H9 (cell line): ENCODE measurements at regions not wholly inside any gene's neighbourhood (a gene's known extent, or its start where the extent isn't known, plus 50 kb on each side); places are given as distances from the start of the nearest gene placed in this dataset.

ENCODE experiments used
- DNase-seq: peaks from one replicate; pipeline ENCODE4 v3.0.0-alpha.2; 2017
- H2AFZ ChIP-seq: one replicate; pipeline ENCODE4 v1.6.1; 2013; ENCODE audit warnings: mild to moderate bottlenecking, low read length, control low read depth, moderate library complexity
- H2AK5ac ChIP-seq: 2 replicates; pipeline ENCODE4 v1.6.1; 2013; ENCODE audit warnings: low read length, control low read depth, mixed read lengths; ENCODE audit not compliant: insufficient read length
- H2BK120ac ChIP-seq: one replicate; pipeline ENCODE4 v1.6.1; 2013; ENCODE audit warnings: low read depth, mild to moderate bottlenecking, low read length, control low read depth, inconsistent platforms; ENCODE audit not compliant: poor library complexity, severe bottlenecking
- H2BK12ac ChIP-seq: 2 replicates; pipeline ENCODE4 v1.6.1; 2013; ENCODE audit warnings: low read length, control low read depth, mixed read lengths, low read depth; ENCODE audit not compliant: insufficient read length
- H2BK15ac ChIP-seq: 2 replicates; pipeline ENCODE4 v1.6.1; 2013; ENCODE audit warnings: low read depth, low read length, control low read depth
- H2BK20ac ChIP-seq: one replicate; pipeline ENCODE4 v1.6.1; 2013; ENCODE audit warnings: low read depth, mild to moderate bottlenecking, low read length, control low read depth, inconsistent platforms; ENCODE audit not compliant: poor library complexity, severe bottlenecking
- H2BK5ac ChIP-seq: 2 replicates; pipeline ENCODE4 v1.6.1; 2013; ENCODE audit warnings: low read length, control low read depth, mixed read lengths; ENCODE audit not compliant: insufficient read length
- H3K14ac ChIP-seq: 2 replicates; pipeline ENCODE4 v1.6.1; 2013; ENCODE audit warnings: low read length, control low read depth; ENCODE audit not compliant: insufficient read depth
- H3K18ac ChIP-seq: 2 replicates; pipeline ENCODE4 v1.6.1; 2013; ENCODE audit warnings: low read depth, mild to moderate bottlenecking, mixed read lengths, low read length, control low read depth; ENCODE audit not compliant: insufficient read length
- H3K23ac ChIP-seq: 2 replicates; pipeline ENCODE4 v1.6.1; 2013; ENCODE audit warnings: low read length, control low read depth, mixed read lengths, low read depth; ENCODE audit not compliant: insufficient read length
- H3K23me2 ChIP-seq: 2 replicates; pipeline ENCODE4 v1.6.1; 2013; ENCODE audit warnings: low read depth, mild to moderate bottlenecking, mixed read lengths, low read length, control low read depth; ENCODE audit not compliant: insufficient read length, poor library complexity, severe bottlenecking
- H3K27ac ChIP-seq: 2 replicates; pipeline ENCODE4 v1.5.1; 2013; ENCODE audit warnings: low read length, control low read depth, mixed read lengths, low read depth; ENCODE audit not compliant: insufficient read length
- H3K27me3 ChIP-seq: 2 replicates; pipeline ENCODE4 v1.6.1; 2013; ENCODE audit warnings: low read length, control low read depth, inconsistent platforms; ENCODE audit not compliant: insufficient read depth
- H3K4ac ChIP-seq: 2 replicates; pipeline ENCODE4 v1.6.1; 2013; ENCODE audit warnings: low read depth, mild to moderate bottlenecking, control low read depth, inconsistent platforms, low read length, moderate library complexity
- H3K4me1 ChIP-seq: 2 replicates; pipeline ENCODE4 v1.6.1; 2013; ENCODE audit warnings: low read length, control low read depth, inconsistent platforms; ENCODE audit not compliant: insufficient read depth
- H3K4me2 ChIP-seq: 2 replicates; pipeline ENCODE4 v1.6.1; 2013; ENCODE audit warnings: low read length, control low read depth, mixed read lengths; ENCODE audit not compliant: insufficient read length, insufficient read depth
- H3K56ac ChIP-seq: 2 replicates; pipeline ENCODE4 v1.6.1; 2013; ENCODE audit warnings: low read depth, mild to moderate bottlenecking, mixed read lengths, low read length, control low read depth; ENCODE audit not compliant: insufficient read length
- H3K79me1 ChIP-seq: 2 replicates; pipeline ENCODE4 v1.6.1; 2013; ENCODE audit warnings: low read depth, mild to moderate bottlenecking, moderate library complexity, low read length, control low read depth, inconsistent platforms; ENCODE audit not compliant: insufficient read depth, poor library complexity, severe bottlenecking
- H3K79me2 ChIP-seq: 2 replicates; pipeline ENCODE4 v1.6.1; 2013; ENCODE audit warnings: low read length, control low read depth, inconsistent platforms; ENCODE audit not compliant: insufficient read depth
- H3K9ac ChIP-seq: 2 replicates; pipeline ENCODE4 v1.6.1; 2013; ENCODE audit warnings: low read length, control low read depth, mixed read lengths; ENCODE audit not compliant: insufficient read length; ENCODE audit errors: extremely low read depth
- H3K9me3 ChIP-seq: one replicate; pipeline ENCODE4 v1.6.1; 2013; ENCODE audit warnings: low read depth, low read length, inconsistent platforms; ENCODE audit not compliant: control insufficient read depth
- H3T11ph ChIP-seq: one replicate; pipeline ENCODE4 v1.6.1; 2013; ENCODE audit warnings: mild to moderate bottlenecking, low read length, control low read depth, inconsistent platforms
- H4K20me1 ChIP-seq: one replicate; pipeline ENCODE4 v1.6.1; 2013; ENCODE audit not compliant: control insufficient read depth, insufficient read length, insufficient read depth
- H4K5ac ChIP-seq: 2 replicates; pipeline ENCODE4 v1.6.1; 2013; ENCODE audit warnings: low read depth, mild to moderate bottlenecking, mixed read lengths, low read length, control low read depth; ENCODE audit not compliant: insufficient read length
- H4K8ac ChIP-seq: replicated peaks from 2 replicates; pipeline ENCODE4 v1.6.1; 2013; ENCODE audit warnings: low read length, control low read depth, mixed read lengths, low read depth; ENCODE audit not compliant: insufficient read length
- H4K91ac ChIP-seq: 2 replicates; pipeline ENCODE4 v1.6.1; 2013; ENCODE audit warnings: low read depth, mild to moderate bottlenecking, moderate library complexity, mixed read lengths, low read length, control low read depth; ENCODE audit not compliant: insufficient read length
- H3K27ac Mint-ChIP-seq, 3 experiments: 2 replicates in 2 of 3; 3 replicates in 1 of 3; pipeline ENCODE4 v1.8.0; 2020 to 2021; ENCODE audit warnings: mixed read lengths in 3 of 3, mild to moderate bottlenecking in 1 of 3, moderate library complexity in 1 of 3
- H3K27me3 Mint-ChIP-seq: 2 replicates; pipeline ENCODE4 v1.8.0; 2021; ENCODE audit warnings: low read depth, mild to moderate bottlenecking, moderate library complexity, mixed read lengths
- H3K36me3 Mint-ChIP-seq, 3 experiments: 2 replicates in 2 of 3; 3 replicates in 1 of 3; pipeline ENCODE4 v1.8.0; 2020 to 2021; ENCODE audit warnings: low read depth in 3 of 3, mixed read lengths in 3 of 3; ENCODE audit not compliant: insufficient read depth in 1 of 3
- H3K4me1 Mint-ChIP-seq, 2 experiments: 2 replicates each; pipeline ENCODE4 v1.8.0; 2020; ENCODE audit warnings: mixed read lengths in 2 of 2
- H3K4me3 Mint-ChIP-seq, 2 experiments: 2 replicates in 1 of 2; 3 replicates in 1 of 2; pipeline ENCODE4 v1.8.0; 2020 to 2021; ENCODE audit warnings: mild to moderate bottlenecking in 2 of 2, mixed read lengths in 2 of 2, moderate library complexity in 1 of 2
- H3K9me3 Mint-ChIP-seq, 2 experiments: 2 replicates in 1 of 2; 3 replicates in 1 of 2; pipeline ENCODE4 v1.8.0; 2020; ENCODE audit warnings: mild to moderate bottlenecking in 2 of 2, mixed read lengths in 2 of 2, moderate library complexity in 1 of 2
- CTCF ChIP-seq: fragments of 200-600 bp; sonication (generic); conservative IDR thresholded peaks from 3 replicates; pipeline ENCODE4 v1.8.0; 2021; ENCODE audit warnings: antibody characterized with exemption, mild to moderate bottlenecking
- WGBS: extraction: QIAGEN DNeasy Blood & Tissue Kit; methylation state at CpG from one replicate; pipeline ENCODE4 v1.1.7; 2013; ENCODE audit warnings: missing lambda C conversion rate, low lambda C conversion rate, mixed read lengths; ENCODE audit not compliant: insufficient read length; ENCODE audit errors: extremely low coverage; 5-methylcytosine and 5-hydroxymethylcytosine counted together

DNA sequence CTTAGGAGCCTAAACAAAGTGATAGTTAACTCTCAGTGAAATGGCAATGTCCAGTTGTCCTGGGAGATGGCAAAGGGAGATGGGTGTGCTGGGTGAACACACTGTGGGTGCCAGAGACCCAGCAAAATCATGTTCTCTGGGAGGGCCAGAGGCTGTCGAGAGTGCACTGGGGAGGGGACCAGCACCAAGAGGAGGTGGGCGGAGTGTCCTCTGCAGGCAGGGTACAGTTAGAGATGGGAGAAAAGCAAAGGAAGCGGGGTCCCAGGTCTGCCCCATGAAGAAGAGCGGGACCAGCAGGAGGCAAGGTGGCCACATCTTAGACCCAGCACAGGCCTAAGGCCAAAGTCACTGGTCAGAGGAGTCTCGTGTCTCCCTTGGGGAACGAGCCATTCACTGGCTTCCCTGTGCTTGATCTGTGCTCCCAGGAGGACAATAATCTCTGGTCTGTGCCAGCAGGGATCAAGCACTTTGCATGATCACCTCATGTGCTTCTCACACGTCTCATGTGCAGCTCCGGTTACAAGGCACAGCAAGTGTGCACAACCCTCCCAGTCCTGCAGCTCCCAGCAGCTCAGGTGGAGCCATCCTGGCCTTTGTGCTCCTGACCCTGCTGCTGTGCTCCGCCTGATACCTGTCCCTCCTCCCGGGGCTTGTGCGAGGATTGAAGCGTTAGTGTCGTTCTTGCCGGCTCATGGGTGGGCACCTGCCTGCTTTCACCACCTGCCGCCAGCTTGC is 100.9 kb downstream of the FAM53A start:
- Histone ChIP-seq H3K9me3 (no peaks in the 10 kb centered on the region), H4K5ac (no peak overlapping the region), H4K8ac (no peak overlapping the region), H2BK5ac (no peak overlapping the region), H3K4me2 (no peak overlapping the region), H3K23ac (no peak overlapping the region), H3K23me2 (peaks cover 6% of the 10 kb centered on the region), H3K18ac (no peak overlapping the region), H3K56ac (no peak overlapping the region), H3K4ac (no peak overlapping the region), H3K4me1 (no peaks in the 10 kb centered on the region), H3T11ph (no peak overlapping the region), H2AFZ (no peak overlapping the region), H3K79me2 (no peaks in the 10 kb centered on the region), H3K79me1 (no peaks in the 10 kb centered on the region), H3K14ac (no peak overlapping the region), H2BK120ac (no peak overlapping the region), H2BK12ac (no peak overlapping the region), H2BK20ac (no peak overlapping the region), H3K9ac (no peak overlapping the region), H2BK15ac (no peak overlapping the region), H2AK5ac (no peak overlapping the region), H3K27me3 (no peaks in the 10 kb centered on the region), H3K27ac (no peak overlapping the region), H4K20me1 (no peaks in the 10 kb centered on the region), H4K91ac (no peak overlapping the region)
- peaks cover 13% of the 10 kb centered on the region for H3K27me3 Mint-ChIP-seq
- no peak overlapping the region for H3K4me3 Mint-ChIP-seq
- WGBS: no CpG with 5 or more reads among the region's 15 CpGs
- H3K27ac Mint-ChIP-seq: peak overlapping the region in 1 of 3 experiments; percentile 19; a peak in 1 of 7 replicates
- no peak for TF ChIP-seq CTCF
- no peak for DNase-seq
- peaks cover 2 to 5% of the 10 kb centered on the region in 2 experiments; a peak in 4 of 5 replicates for H3K9me3 Mint-ChIP-seq
- H3K4me1 Mint-ChIP-seq: peaks cover 3 to 5% of the 10 kb centered on the region in 2 experiments; a peak in 3 of 4 replicates
- H3K36me3 Mint-ChIP-seq: no peaks in the 10 kb centered on the region; a peak in 2 of 7 replicates
